Fibroblast of villous mesenchyme (primary cell): ENCODE measurements at regions not wholly inside any gene's neighbourhood (a gene's known extent, or its start where the extent isn't known, plus 50 kb on each side); places are given as distances from the start of the nearest gene placed in this dataset.

ENCODE experiments used
- DNase-seq: peaks from one replicate; pipeline ENCODE4 v3.0.0-alpha.2; 2010; ENCODE audit warnings: low read depth
- H3K4me3 ChIP-seq: 2 replicates; pipeline ENCODE4 v1.5.1; 2011; ENCODE audit warnings: low read depth, mild to moderate bottlenecking, low read length
- TF ChIP-seq, protein P1 (sequence below): IDR thresholded peaks from 2 replicates; pipeline ENCODE4 v1.5.1; 2012; ENCODE audit warnings: low read depth, mild to moderate bottlenecking, low read length; ENCODE audit not compliant: insufficient read depth

DNA sequence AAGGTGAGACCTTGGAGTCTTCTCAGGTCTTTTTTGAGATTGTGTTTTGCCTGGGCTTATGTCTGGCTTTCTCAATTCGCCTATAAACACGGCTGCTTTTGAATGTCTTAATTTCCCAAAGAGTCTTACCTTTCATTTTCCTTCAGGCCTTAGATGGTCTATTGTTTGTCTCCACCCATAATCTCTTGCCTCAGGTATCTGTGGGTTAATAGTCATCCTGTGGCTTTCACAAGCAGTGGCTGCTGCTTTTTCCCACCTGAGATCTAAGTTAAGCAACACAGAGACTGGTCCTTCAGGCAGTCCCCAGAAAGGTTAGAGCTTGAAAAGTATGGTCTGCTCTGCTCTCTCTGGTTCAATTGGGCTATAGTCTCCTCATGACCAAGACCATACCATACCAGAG lies 275.3 kb downstream of the INSIG2 start:
- H3K4me3 ChIP-seq: no peak overlapping the region
- TF ChIP-seq, protein P1, sequence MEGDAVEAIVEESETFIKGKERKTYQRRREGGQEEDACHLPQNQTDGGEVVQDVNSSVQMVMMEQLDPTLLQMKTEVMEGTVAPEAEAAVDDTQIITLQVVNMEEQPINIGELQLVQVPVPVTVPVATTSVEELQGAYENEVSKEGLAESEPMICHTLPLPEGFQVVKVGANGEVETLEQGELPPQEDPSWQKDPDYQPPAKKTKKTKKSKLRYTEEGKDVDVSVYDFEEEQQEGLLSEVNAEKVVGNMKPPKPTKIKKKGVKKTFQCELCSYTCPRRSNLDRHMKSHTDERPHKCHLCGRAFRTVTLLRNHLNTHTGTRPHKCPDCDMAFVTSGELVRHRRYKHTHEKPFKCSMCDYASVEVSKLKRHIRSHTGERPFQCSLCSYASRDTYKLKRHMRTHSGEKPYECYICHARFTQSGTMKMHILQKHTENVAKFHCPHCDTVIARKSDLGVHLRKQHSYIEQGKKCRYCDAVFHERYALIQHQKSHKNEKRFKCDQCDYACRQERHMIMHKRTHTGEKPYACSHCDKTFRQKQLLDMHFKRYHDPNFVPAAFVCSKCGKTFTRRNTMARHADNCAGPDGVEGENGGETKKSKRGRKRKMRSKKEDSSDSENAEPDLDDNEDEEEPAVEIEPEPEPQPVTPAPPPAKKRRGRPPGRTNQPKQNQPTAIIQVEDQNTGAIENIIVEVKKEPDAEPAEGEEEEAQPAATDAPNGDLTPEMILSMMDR: no peak
- no peak for DNase-seq

DNA sequence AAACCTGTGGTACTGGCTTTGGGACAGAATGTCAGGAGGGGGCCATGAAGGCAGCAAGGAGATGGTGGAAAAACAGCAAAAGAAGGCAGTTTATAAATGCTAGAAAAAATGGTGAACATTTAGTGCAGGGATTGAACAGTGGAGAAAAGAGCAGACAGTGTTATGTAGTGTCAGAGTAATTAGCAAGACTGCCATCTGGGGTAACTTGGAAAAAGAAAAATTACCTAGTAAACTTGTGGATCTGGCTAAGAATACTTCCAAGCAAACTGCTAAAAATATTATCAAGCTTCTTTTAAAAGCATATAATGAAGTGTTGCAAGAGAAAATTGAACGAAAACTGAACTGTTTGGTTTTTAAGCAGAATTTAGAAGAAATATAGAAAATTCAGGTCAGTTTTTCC lies 267.8 kb downstream of the INSIG2 start:
- H3K4me3 ChIP-seq: no peak overlapping the region
- no peak for DNase-seq
- TF ChIP-seq, protein P1: no peak

DNA sequence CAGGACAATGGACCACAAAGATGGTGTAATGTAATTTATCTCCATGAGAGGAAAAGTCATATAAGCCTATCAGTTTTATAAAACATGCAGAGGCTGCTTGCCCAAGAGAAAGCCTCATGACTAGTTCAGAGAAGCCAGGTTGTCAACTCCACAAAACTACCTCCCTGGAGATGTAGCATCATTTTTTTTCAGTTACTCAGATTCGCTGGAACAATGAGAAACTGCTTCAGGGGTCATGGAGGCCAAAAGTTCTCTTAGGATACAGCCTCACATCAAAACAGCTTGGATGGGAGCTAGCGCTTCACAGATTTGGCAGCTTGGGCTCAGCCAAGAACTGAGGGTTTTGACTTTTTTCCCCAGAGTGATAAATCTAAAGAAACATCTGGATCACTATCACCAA lies 263.5 kb downstream of the INSIG2 start:
- no peak for DNase-seq
- TF ChIP-seq, protein P1: no peak

GRCh38 chr2:118350621-118351020 lies 262.4 kb downstream of the INSIG2 start:
- no peak for DNase-seq
- no peak overlapping the region for H3K4me3 ChIP-seq
- TF ChIP-seq, protein P1: no peak

More for the DNA sequence above, 263.5 kb downstream of the INSIG2 start:
- no peak overlapping the region for H3K4me3 ChIP-seq

- DNase-seq: no peak
- no peak overlapping the region for H3K4me3 ChIP-seq
- TF ChIP-seq, protein P1: no peak
Measured at GRCh38 chr2:118349365-118349764, 261.1 kb downstream of the INSIG2 start.

GRCh38 chr2:118348380-118349034 lies 260.2 kb downstream of the INSIG2 start:
- no peak for DNase-seq
- TF ChIP-seq, protein P1: no peak
- H3K4me3 ChIP-seq: no peak overlapping the region

DNA sequence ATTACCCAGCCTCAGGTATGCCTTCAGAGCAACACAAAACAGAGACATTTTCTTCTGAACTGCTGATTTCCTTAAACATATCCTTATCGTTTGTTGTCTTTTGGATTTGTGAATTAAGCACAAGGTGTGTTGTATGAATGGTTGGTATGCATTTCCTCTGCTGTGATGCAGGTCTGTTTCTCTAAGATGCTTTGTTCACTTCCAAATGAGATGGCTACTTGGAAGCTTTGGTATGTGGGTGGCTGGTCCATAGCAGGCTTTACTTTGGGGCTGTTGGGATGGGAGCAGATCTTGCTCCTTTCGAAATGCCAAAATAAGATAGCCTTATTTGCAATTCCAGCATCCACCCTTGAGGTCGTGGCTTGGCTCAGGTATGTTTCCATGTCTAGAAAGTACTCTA lies 257.2 kb downstream of the INSIG2 start:
- TF ChIP-seq, protein P1: no peak
- DNase-seq: no peak
- no peak overlapping the region for H3K4me3 ChIP-seq
